22Rv1 (cell line): ENCODE measurements at regions not wholly inside any gene's neighbourhood (a gene's known extent, or its start where the extent isn't known, plus 50 kb on each side); places are given as distances from the start of the nearest gene placed in this dataset.

Experiments
- ZFX ChIP-seq: fragments of 450-650 bp; IDR thresholded peaks from 2 replicates; pipeline ENCODE4 v1.6.1; 2017; ENCODE audit warnings: antibody characterized with exemption, borderline replicate concordance
- TF ChIP-seq, protein P1 (sequence below): fragments of 450-650 bp; IDR thresholded peaks from 2 replicates; pipeline ENCODE4 v1.5.1; 2017; ENCODE audit warnings: mild to moderate bottlenecking

DNA sequence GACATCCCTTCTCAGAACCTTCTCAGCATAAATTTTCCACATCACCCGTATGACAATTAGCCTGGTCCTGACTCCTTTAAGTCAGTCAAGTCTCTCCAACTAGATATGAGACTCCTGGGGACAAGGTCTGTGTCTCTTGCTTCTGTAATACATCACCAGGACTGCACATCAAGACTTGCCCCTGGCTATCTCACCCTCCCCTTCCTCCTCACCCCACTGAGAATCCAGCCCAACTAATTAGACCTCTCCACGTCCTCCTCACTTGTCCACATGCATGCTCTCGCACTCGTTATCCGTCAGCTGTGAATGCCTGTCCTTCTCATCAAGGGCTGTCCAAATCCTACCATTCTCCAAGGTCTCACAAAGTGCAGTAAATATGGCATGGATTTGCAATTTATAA, 542.8 kb downstream of the PTPRU start:
- TF ChIP-seq, protein P1, sequence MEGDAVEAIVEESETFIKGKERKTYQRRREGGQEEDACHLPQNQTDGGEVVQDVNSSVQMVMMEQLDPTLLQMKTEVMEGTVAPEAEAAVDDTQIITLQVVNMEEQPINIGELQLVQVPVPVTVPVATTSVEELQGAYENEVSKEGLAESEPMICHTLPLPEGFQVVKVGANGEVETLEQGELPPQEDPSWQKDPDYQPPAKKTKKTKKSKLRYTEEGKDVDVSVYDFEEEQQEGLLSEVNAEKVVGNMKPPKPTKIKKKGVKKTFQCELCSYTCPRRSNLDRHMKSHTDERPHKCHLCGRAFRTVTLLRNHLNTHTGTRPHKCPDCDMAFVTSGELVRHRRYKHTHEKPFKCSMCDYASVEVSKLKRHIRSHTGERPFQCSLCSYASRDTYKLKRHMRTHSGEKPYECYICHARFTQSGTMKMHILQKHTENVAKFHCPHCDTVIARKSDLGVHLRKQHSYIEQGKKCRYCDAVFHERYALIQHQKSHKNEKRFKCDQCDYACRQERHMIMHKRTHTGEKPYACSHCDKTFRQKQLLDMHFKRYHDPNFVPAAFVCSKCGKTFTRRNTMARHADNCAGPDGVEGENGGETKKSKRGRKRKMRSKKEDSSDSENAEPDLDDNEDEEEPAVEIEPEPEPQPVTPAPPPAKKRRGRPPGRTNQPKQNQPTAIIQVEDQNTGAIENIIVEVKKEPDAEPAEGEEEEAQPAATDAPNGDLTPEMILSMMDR, result no peak
- no peak for TF ChIP-seq ZFX
